ELF-1 (cell line): ENCODE measurements at regions not wholly inside any gene's neighbourhood (a gene's known extent, or its start where the extent isn't known, plus 50 kb on each side); places are given as distances from the start of the nearest gene placed in this dataset.
A peak's percentile ranks its signal among the peaks of the same experiment; 100 is the strongest.
"Not testable (repeated sequence)": the region's sequence is repeated elsewhere in the genome, so short reads cannot be mapped to it uniquely, and the experiment has no call there.

Source experiments
- DNase-seq: peaks from one replicate; pipeline ENCODE4 v3.0.0-alpha.2; 2016; ENCODE audit warnings: low read depth, low spot score

DNA sequence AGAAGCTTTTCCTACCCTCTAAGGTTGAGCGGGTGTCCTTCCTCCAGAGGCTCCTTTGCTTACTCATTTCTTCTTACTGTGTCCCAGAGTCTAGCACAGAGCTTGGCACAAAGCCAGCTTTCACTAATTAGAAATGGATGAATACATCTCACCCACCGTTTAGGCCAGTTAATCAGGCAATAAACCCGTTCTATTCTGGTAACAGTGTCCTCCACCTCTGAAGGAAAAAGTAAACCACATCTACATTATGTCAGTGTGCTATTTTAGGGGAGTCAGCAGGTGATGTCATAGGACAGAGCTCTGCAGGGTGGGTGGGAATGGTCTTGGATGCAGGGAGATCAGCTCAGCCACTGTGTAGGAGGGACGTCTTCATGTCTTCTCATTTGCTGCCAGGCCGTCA, 109.2 kb downstream of the OSTF1 start:
- DNase-seq = no peak

DNA sequence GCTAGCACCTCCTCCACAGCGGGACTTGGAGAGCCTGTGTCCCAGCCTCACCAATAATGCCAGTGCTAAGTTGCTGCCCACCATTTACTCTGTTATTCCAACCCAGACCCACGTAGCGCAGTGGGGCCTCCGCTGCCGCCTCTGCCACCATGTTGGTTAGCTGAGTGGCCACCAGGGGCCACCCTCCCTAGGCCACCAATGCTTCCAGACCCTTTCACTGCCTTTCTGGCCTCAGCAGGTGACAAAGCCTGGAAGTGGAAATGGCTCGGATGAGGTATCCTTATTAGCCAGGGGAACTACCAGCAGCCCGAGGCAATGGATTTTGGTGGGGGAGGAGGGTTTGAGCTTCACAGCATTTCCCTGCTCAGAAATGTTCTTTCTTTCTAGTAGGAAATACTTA, 110.1 kb downstream of the OSTF1 start:
- peak; percentile 85 for DNase-seq

DNA sequence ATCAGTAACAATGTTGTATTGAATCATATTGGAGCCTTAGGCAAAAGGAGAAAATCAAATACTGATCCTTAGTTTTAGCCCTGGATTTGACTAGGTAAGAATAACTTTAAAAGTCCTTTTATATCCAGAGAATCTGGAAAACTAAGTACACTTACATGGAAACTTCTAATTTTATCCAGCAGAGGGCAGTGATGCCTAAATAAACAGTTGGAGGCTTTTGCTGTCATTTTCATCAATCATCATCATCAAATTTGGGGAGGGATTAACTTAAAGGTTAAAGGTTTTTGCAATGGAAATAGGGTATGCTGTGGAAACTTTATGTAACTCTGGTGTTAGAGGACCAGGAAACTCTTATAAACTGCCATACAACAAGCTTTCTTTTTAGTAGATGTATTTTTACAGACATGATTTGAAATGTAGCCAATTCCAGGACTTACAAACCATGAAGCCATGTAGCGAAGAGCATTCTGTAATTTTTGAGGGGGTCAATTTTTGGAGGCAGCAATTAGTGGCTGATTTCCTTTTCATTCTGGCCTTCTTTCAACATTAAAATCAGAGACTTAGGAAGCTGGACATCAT, 112.7 kb downstream of the OSTF1 start:
- DNase-seq = no peak

DNA sequence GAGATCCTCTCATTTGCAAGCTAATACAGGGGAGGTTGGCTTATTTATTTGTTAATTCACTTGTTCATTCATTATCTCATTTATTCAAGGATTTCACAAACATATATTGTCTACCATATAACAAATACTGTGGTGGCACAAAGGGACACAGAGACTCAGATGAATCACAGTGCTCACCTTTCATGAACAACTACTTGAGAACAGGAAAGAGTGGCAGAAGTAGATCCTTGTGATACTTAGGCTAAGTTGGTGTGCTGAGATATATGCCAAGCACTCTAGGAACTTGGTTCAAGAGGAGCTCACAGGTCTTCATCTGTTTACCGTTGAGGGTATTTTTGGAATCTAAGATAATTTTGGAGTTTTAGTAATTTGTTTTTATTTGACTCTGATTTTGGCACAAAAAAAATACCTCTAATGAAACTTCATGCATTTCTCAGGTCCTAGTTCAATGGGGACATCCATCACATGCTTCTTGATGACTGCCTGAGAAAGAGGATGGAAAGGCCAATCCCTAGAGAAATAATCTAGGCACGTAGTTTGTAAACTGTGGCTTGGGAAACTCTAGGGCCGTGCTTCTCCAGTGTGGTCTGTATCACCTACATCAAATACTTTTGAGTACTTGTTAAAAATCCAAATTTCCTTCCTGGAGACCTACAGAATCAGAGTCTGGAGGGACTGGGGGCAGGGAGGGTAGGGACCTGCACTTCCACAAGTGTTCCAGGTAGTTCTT, 113.3 kb downstream of the OSTF1 start:
- no peak for DNase-seq

DNA sequence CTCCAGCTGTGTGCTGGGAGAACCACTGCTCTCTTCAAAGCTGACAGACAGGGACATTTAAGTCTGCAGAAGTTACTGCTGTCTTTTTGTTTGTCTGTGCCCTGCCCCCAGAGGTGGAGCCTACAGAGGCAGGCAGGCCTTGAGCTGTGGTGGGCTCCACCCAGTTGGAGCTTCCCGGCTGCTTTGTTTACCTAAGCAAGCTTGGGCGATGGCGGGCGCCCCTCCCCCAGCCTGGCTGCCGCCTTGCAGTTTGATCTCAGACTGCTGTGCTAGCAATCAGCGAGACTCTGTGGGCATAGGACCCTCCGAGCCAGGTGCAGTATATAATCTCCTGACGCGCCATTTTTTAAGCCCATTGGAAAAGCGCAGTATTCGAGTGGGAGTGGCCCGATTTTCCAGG, 119.7 kb downstream of the OSTF1 start:
- DNase-seq = not testable (repeated sequence)

DNA sequence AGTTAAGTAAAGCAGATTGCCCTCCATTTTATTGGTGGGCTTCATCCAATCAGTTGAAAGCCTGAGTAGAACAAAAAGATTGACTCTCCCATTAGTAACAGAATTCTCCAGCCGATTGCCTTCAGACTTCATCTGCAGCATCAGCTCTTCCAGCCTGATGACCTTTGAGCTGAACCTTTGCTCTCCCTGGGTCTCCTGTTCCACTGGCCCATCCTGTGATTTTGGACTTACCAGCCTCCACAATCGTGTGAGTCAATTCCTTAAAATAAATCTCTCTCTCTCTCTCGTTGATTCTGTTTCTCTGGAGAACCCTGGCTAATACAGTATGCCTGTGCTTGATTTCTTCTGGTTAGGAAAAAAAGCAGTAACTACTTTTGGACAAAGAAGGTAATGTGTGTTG, 121.9 kb downstream of the OSTF1 start:
- no peak for DNase-seq

DNA sequence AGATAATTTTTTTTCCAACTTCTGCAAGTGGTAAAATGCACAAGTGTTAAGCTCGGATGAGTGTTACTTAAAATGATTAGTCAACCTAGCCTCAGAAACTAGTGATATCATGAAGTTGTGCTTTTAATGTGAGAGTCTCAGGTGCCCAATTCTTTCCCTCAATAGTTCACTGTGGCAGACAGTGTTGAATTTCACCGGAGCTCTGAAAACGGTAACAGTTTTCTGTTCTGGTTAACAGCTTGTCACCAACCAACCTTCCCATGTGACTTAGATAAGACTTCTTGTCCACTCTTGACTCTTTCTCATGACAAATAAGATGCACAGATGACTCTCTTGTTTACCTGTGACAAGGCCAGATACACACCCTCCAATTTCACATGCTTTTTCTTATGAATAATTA, 125.5 kb downstream of the OSTF1 start:
- DNase-seq = no peak

DNA sequence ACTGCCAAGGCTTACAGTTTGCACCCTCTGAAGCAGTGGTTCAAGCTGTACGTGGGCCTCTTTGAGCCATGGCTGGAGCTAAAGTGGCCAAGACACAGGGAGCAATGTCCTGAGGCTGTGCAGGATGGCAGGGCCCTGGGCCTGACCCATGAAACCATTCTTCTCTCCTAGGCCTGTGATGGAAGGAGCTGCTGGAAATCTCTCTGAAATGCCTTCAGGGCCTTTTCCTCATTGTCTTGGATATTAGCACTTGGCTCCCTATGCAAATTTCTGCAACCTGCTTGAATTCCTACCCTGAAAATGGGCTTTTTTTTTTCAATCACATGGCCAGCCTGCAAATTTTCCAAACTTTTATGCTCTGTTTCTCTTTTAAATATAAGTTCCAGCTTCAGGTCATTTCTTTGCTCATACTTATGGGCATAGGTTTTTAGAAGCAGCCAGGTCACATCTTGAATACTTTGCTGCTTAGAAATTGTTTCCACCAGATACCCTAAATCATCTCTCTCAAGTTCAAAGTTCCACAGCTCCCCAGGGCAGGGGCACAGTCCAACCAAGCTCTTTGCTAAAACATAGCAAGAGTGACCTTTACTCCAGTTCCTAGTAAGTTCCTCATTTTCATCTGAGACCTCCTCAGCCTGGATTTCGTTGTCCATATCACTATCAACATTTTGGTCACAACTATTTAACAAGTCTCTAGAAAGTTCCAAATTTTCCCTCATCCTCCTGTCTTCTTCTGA, 138.3 kb downstream of the OSTF1 start:
- peak; percentile 70 for DNase-seq

DNA sequence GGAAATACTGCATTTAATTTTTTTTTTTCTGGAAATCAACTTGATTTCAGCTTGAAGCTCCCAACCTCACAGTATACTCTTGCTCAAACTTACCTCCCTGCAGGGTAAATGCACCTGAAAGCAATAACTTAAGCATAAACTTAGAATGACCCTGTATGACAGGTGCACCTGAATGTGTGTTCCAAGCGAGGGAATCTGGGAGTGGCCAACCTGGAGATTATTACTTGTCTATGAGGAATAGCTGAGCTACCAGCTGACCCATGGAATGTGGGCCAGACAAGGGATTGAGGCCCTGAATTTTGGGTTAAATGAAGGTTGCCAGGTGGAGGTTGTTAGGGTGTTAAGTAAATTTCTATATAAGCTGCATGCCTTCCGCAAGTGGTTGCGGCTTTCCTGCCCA, 140.6 kb downstream of the OSTF1 start:
- no peak for DNase-seq

DNA sequence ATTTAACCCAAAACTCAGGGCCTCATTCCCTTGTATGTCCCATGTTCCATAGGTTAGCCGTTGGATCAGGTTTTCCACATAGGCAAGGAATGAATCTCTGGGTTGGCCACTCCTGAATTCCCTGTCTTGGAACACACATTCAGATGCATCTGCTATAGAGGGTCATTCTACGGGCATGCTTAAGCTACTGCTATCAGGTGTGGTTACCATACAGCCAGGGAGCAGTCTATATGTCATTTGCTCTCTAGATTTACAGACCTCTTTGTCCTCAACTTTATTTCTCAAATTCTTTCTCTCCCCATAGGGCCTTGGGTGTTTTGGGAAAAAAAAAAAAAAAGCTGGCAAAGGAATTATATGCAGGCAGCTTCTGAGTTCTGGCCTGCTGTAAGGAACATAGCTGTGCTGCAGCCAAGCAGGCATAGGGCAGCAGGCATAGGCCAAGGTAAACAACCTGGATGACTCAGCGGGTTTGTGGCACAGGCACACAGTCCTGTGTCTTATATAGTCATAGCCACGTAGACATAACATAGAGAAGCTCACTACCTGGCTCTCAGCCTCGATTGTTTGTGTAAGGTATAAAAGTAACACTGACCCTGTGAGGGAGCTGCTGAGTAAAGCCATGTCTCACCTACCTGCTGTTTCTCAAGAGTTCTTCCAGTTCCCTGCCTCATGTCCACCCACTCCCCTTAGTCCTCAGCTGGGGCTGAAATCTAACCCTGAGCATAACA, 141.5 kb downstream of the OSTF1 start:
- DNase-seq = no peak

DNA sequence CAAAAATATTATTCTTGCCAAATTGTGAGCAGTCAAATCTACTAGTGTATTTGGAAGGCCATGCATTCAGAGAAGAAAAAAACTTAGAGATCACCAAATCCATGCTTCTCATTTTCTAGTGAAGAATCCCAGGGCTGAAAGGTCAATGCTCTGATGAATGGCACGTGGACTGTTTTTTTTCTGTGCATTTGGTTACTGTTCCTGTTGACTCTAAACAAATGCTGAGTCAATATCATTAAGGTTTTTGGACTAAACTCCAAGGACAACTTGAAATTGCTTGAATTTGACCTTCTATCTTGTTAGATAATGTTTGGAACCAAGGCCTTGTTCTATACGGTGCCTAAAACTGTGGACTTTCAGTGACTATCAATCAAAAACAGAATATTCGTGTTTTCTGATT, 142.2 kb downstream of the OSTF1 start:
- DNase-seq = no peak

DNA sequence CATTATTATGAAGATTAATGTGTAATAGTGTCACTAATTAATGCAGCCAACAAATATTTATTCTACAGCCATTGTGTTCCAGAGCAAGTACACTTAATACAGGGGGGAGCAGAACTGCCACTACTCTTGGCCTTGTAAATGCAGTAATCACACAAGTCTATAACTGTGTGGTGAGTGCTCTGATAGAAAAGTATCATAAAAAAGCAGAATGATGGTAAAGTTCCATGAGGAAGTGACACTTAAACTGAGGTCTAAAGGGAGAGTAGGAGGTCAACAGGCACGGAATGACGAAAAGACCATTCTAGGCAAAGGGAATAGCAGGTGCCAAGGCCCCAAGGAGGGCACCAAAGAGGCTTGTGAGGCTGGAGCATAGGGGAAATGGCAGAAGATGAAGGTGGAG, 142.9 kb downstream of the OSTF1 start:
- DNase-seq = no peak

DNA sequence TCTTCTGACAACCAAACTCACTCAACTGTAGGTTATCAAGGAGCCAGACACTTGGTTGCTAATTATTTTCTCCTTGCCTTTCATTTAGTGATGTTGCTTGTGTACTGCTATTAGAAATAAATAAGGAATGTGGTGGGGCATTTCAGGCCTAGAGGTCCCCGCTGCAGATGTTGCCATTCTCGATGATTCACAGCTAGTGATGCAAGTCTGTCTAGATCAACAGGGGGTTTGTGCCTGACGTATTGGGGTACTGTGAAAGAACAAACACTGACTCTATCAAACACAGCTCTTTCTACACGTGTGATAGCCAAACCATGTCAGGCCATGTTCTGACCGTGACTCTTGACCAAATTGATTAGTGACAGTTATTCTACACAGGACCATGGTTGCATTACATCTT, 144.7 kb downstream of the OSTF1 start:
- no peak for DNase-seq

DNA sequence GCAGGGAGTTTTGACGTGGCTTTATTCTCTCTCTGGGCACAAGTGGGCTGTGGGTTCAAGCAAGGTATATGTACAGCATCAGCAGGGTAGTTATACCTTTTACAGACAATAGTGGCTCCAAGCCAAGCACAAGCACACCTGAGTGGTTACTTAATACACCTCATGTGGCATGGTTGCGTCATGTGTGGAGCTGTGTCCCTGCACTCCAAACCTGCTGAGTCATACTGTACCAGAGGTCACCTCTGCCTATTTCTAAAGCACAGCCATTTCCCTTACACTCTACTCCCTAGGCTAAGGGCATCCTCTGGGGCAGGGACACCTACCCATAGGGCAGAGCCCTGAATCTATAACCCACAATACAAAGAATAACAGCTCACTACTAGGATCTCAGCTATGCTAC, 147.3 kb downstream of the OSTF1 start:
- no peak for DNase-seq

DNA sequence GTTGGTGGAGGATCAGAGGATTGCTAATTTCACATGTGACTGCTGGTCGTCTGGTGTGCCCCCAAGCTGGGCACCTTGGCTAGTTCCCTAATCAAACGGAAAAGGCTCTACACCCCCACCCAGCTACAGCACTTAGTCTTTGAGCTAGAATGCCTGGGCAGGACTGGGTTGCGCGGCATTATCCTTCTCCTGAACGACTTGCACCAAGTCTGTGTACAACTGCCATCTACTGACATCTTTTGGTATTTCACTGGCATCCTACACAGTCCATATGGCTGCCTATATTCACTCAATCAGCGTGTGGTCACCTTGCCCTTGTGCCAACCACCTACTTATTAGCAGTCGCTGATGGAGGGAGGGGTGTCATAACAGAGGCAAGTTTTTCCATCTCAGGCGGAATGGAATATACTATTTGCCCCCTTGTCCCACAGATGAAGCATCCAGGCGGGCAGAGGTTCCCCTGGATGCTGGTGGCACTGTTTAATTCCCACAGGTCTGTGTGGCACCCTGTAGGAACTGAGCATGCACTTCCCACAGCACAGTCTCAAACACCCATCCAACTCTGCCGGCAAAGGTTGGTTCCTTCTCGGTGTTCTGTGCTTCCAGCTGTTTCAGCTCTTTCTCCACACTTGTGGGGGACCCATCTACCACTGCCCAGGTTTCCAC, 150.1 kb downstream of the OSTF1 start:
- peak; percentile 49 for DNase-seq

DNA sequence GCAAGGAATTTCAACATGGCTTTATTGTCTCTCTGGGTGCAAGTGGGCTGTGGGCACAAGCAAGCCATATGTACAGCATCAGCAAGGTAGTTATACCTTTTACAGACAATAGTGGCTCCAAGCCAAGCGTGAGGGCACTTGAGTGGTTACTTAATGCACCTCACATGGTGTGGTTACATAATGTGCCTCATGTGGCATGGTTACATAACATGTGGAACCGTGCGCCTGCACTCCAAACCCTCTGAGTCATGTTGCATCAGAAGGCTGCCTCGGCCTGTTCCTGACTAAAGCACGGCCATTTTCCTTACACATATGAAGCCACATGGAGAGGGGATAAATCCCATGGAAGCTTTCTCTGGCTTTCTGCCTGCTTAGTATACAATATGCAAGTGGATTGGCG, 150.9 kb downstream of the OSTF1 start:
- DNase-seq = no peak

DNA sequence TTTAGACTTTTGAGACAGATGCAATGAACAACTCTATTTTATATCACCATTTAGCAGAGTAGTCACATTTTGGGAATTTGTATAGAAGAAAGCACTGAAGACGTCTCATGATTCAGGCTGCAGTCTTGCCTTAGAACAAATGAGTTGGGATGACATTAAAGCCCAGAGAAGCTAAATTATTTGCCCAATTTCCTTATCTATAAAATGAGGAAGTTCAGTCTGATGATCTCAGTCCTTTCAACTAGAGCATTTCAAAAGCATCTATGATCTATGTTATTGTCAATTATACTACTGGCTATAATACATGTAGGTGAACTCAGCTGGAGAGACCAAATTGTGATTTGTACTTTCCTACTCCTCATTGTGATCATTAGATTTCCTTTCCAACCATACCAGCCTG, 154.1 kb downstream of the OSTF1 start:
- no peak for DNase-seq

DNA sequence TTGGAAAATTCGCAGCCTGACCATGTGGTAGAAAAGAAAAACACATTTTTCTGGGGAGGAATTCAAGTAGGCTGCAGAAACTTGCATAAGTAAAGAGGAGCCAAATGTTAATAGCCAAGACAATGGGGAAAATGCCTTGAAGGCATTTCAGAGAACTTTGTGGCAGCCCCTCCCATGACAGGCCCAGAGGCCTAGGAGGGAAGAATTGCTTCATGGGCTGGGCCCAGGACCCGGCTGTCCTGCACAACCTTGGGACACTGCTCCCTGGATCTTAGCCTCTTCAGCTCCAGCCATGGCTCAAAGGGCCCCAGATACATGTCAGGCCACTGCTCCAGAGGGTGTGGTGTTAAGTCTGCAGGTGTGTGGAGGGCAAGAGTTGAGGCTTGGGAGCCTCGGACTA, 158.6 kb downstream of the OSTF1 start:
- DNase-seq = peak; percentile 4

DNA sequence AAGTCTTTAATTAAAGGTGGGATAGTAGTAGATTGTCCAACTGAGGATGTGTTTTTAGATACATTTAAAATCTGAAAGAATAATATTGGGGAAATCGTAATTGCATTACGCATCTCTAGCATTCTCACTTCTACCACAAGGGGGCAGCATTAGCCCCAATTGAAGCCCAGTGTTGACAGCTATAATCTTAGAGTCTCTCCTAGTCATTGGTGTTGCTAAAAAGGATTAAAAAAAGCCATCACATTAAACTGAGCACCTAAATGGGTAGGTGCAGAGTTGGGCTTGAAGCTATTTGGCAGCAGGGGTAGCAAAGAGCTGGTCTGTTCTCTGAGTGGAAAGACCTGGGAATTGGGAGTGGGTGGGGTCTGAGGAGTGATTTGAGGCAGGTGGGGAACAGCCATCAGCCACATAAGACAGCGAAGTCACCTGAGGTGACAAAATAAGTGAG, 177.2 kb downstream of the OSTF1 start:
- DNase-seq = peak; percentile 25

DNA sequence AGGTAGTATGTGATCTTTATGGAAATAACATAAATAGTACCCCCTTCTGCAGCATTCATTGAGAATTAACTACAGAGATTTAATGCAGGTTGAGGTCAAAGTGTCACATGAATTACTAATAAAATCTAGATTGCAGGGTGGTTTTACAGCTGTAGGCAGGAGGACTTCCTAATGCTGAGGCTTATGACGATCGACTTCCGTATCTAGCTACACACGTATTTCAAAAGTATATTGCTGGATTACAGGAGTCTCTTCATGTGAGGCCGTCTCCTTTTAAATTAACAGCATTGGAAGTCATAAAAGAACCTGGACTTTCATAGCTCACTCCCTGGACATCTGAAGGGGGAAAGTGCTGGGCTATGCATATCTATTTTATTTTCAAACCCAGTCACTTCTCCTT, 180.9 kb downstream of the OSTF1 start:
- no peak for DNase-seq

DNA sequence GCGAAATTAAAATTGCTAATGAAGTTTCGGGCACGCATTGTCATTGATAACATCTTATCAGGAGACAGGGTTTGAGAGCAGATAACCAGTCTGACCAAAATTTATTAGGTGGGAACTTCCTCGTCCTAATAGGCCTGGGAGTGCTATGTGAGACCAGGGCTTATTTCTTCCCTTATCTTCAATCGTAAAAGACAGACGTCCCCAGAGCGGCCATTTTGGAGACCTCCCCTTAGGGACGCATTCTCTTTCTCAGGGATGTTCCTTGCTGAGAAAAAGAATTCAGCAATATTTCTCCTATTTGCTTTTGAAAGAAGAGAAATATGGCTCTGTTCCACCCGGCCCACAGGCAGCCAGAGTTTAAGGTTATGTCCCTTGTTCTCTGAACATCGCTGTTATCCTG, 184.7 kb downstream of the OSTF1 start:
- not testable (repeated sequence) for DNase-seq

DNA sequence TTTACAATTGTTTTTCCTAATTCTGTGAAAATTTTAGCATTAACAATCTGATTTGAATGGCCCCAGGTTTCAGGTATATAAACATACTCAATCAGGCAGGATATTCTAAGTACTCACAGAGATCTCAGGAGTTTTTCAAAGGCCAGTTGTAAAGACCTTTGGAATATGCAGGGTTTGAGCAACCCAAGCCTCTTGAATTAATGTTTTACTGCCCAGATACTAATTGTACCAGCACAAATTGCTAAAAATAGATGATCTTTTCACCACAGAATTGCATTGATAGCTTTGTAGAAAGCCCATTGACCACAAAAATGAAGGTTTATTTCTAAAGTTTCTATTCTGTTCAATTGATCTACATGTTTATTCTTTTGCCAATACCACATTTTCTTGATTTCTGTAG, 186.5 kb downstream of the OSTF1 start:
- DNase-seq = no peak
